ENCODE measurements at regions not wholly inside any gene's neighbourhood (a gene's known extent, or its start where the extent isn't known, plus 50 kb on each side); places are given as distances from the start of the nearest gene placed in this dataset.
A peak's percentile ranks its signal among the peaks of the same experiment; 100 is the strongest.
"Not testable (repeated sequence)": the region's sequence is repeated elsewhere in the genome, so short reads cannot be mapped to it uniquely, and the experiment has no call there.

DNA sequence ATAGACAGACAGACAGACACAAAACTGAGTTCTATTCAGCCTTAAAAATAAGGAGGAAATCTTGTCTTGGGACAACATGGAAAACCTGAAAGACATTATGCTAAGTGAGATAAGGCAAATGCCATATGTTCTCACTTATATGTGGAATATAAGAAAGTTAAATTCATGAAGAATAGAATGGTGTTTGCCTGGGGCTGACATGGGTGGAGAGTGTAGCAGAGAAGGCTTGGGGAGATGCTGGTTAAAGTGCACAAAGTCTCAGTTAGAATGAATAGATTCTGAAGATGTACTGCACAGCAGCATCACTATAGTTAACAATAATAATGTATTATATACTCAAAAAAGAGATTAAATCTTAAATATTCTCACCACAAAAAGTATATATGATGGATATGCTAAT, 355.5 kb downstream of the LRRIQ3 start:
- DNase-seq = no peak

DNA sequence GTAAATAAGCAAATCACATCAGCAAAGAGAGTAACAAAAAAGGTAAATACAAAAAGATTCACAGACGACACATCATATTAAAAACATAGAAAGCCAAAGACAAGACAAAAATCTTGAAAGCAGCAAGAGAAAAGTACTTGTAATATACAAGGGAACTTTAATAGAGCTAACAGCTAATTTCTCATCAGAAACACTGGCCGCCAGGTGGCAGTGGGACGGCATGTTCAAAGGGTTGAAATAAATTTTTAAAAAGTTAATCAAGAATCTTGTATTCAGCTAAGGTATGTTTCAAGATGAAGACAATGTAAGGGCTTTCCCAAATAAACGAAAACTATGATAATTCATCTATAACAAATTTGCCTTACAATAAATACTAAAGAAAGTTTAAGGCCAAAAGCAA, 358.1 kb downstream of the LRRIQ3 start:
- peak; percentile 11 for DNase-seq

DNA sequence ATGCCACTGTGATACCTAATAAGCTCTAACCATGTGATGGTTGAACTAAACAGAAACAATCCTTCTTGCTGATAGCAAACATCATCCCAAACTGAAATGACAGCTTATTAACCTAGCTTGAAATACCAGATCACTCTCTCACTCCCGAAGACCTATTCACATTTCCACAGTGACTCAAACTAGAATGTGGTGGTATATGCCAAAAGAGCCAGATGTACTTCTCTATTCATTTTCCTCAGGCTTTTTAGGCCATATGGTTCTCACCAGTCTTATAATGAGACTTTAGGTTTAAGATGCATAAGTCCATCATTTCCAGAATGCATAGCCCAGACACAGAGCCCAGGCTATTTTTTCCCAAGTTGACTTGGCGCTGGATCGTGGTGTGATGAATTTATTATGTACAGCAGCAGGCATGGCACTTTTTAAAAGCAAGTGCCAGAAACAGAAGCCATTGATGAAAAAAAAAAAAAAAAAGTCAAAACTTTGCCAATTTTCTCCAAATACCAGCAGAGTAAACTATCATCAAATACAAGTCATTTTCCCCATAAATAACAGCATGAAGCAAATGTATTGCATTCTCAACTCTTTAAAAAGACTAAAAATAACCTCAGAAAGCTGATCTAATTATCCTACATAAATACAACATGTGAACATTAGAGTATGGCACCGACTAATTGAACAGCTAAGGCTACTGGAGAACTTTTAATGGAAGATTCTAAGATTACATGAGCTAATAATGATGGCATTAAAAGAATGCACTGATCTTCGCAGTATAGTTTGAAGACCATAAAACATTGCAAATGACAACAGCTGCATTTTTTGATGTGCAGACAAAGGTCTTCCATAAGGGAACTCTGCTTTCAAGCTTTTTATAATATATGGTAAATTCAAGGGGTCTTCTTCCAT, 365.4 kb downstream of the LRRIQ3 start:
- no peak for DNase-seq

DNA sequence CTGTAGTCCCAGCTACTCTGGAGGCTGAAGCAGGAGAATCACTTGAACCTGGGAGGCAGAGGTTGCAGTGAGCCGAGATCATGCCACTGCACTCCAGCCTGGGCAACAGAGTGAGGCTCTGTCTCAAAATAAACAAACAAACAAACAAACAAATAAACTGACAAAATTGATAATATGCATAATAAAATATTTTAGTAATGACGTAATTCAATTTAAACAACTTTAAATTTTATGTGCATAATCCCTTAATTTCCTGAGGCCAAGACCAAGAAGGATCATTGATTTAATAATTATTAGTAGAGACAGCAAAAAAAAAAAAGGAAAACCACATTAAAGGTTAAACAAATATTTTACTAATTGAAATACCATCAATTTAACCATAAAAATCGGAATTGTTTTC, 370.7 kb downstream of the LRRIQ3 start:
- not testable (repeated sequence) for DNase-seq

DNA sequence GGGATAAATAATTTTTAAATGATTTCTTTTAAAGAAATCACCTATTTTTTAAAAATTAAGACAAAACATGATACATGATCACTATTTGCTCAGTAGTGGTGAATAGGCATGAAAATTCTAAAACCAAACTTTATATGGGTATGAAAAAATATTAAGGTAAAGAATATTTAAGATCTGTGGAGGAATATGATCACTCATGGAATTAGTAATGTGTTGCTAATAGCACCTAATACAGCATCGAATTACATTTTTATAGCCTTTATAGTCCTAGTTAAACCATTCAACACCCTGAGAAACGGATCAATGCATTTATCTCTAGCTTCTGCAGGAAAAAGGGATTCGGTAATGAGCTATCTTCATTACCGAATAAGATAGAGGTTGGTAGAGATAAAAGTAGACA, 373.9 kb downstream of the LRRIQ3 start:
- DNase-seq = no peak

DNA sequence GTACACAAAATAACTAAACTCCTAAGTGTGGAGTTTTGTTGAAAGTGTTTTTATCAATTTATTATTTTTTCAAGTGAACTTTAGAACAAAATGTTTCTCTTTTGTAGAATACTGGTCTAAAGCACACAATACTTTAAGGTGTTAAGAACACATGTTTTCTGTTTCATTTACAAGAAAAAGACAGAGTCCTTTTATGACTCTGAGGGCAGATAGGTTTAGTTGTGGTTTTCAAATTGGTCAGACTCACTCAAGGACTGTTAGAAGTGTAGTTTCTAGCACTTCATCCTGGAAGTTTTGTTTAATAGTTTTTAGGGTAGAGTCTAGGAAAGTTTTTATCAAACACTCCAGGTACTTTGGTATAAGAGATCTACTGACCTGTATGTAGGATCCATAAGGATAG, 376.5 kb downstream of the LRRIQ3 start:
- no peak for DNase-seq

DNA sequence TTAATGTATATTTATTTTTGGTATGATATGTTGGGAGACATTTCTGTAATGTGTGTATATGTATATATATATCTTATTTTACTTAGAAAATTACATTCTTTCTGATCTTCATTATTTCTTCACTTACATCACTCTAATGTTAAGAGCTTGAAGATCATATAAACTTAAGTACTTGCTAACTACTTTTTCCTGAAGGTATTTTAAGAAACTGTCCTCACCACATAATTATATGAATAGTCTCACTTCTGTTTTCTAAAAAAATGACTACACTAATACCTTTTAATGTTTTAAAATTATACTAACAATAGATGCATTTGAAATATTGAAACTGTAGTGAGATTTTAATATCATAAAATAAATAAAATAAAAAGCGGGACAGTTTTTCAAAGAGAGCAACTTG, 377.1 kb downstream of the LRRIQ3 start:
- DNase-seq = no peak

DNA sequence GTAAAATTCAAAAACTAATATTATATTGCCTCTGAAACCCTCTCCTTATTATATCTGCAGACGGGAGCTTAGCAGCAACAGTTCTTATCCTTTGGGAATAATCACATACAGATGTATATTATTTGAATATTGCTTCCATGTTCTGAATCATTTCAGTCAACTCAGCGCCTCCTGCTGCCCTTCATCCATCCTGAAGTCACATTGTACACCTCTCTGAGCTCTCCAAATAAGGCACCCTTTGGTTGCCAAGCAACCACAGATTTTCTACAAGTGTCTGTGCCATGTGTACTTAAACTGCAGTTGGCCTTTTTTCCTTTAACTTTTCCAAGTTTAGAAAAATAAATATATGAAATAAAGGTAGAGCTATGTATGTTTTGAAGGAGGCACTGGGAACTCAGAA, 384.3 kb downstream of the LRRIQ3 start:
- peak; percentile 27 for DNase-seq

- no peak for DNase-seq
Measured at GRCh38 chr1:73813236-73813635, 384.7 kb downstream of the LRRIQ3 start.

DNA sequence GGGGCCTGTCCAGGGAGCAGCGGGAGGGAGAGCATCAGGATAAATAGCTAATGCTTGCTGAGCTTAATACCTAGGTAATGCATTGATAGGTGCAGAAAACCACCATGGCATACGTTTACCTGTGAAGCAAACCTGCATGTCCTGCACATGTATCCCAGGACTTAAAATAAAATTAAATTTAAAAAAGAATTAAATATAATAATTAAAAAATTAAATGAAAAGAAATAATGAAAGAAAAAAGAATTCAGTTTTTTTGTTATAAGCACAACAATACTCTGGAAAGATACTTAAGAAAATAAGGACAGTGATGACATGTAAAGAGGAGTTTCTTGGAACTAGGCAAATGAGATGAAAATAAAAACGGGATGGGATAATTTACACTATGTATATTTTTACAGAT, 386.2 kb downstream of the LRRIQ3 start:
- DNase-seq = no peak

GRCh38 chr1:73804935-73805334, 393.0 kb downstream of the LRRIQ3 start:
- DNase-seq = no peak

GRCh38 chr1:73803380-73803779, 394.6 kb downstream of the LRRIQ3 start:
- DNase-seq = no peak

- no peak for DNase-seq
Measured at GRCh38 chr1:73801912-73802429, 396.0 kb downstream of the LRRIQ3 start.

DNA sequence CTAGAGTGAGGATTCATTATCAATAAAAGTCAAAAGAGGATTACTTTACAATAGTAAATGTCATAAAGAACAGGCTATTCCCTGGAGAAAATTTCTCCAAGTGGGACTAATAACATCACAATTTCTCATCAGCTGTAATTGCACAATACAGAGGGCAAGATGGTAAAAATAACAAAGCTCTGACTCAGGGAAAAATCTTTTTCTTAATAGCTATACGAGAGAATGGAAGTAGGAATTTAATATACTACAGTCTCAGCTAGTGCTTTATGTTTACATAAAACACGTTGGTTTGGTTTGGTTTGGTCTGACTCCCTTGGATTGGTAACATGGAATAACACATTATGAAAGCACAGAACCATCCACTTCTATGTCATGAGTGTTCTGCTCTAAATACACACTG, 397.6 kb downstream of the LRRIQ3 start:
- DNase-seq = no peak

GRCh38 chr1:73789965-73790364, 408.0 kb downstream of the LRRIQ3 start:
- no peak for DNase-seq

DNA sequence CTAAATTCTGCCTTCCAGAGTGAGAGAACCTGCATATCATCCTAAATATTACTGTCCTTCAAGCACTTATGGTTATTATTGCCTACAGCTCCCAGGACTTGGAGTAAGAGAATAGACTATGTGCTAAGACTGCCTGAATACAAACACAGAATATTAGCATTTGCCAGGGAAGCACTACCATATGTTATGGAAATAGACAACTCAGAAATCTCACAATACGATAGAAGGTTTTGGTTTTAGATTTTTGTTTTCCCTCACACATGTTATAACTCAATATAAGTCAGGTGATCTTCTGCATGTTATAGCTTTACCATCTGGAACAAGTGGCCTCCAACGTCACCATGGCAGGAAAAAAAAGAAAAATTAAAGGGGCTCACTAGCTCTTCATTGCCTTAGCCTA, 413.9 kb downstream of the LRRIQ3 start:
- DNase-seq = no peak

DNA sequence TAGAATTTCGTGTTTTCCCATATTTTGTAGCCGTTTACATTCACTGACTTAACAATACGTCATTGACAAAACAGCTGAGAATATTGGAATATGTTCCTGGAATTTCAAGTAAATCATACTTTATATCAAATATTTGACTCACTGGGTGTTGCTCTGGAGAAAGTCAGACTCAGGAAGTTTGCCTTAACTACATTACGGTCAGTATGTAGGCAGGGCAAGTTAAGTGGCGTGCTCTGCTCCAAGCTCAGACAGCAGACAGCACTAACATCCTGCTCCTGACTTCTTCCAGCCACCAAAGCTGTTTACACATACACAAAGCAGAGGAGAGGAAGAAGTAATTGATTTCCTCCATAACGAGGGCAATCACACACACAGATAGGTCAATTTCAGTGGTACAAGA, 414.6 kb downstream of the LRRIQ3 start:
- DNase-seq = no peak

DNA sequence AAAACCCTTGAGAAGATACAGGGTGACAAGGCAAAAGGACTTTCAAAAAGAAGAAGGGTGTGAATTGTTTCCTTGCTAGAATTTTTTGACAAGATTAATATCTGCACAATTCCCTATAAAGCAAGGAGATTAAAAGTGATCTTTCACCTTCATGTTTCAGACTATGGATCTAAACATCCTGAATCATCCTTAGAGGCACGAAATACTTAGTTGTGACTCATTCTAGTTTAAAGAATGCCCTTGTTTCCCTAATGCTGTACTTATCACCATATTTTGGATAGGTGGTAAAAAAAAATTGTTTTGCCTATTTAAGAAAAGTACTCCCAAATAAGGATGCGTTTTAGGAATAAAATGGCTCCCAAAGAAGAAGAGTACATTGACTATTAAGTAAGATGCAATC, 415.1 kb downstream of the LRRIQ3 start:
- DNase-seq = no peak

DNA sequence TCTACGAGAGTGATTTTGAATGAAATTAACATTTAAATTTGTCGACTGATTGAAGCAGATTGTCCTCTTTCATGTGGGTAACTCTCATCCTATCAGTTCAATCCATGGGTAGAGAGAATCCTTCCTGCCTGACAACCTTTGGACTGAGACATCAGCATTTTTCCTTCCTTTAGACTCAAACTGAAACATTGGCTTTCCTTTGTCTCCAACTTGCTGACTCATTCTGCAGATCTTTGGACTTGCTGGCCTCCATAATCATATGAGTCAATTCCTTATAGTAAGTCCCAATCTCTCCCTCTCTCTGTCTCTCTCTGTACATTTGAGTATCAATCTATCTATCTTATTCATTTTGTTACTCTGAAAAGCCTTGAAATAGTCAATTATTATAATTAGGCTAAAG, 416.7 kb downstream of the LRRIQ3 start:
- no peak for DNase-seq

DNA sequence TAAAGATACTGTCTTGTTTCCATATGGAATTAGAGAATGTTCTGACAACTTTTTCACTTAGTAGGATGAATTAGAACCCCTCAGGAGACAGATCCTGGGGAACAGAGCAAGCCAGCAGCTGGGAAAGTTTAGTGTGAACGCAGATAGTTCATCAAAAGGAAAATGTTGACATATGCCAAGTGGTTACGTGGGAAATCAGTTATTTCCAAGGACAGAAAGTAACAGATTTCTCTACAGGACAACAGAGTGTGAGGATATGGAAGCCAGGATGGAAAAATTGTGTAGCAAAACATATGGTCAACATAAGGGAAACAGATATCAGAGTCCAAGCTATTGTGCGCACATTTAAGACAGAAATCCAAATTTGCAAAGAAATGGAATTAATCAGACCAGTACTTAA, 419.5 kb downstream of the LRRIQ3 start:
- DNase-seq = peak; percentile 4

DNA sequence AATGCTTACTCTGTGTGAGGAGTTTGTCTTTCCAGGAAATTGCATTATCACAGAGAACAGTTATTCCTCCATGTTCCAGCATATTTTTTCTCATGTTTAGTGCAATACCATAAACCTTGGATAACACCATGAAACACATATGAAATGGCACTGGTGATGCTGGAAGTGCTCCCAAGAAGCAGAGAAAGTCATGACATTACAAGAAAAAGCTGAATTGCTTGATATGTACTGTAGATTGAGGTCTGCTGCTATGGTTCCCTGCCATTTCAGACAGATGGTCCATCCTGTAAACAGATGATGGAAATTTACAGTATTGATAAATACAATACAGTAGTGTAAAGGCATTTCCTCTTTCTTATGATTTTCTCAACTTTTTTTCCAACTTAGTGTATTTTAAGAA, 422.1 kb downstream of the LRRIQ3 start:
- DNase-seq = no peak

- no peak for DNase-seq
Measured at GRCh38 chr1:73772941-73773340, 425.0 kb downstream of the LRRIQ3 start.

DNA sequence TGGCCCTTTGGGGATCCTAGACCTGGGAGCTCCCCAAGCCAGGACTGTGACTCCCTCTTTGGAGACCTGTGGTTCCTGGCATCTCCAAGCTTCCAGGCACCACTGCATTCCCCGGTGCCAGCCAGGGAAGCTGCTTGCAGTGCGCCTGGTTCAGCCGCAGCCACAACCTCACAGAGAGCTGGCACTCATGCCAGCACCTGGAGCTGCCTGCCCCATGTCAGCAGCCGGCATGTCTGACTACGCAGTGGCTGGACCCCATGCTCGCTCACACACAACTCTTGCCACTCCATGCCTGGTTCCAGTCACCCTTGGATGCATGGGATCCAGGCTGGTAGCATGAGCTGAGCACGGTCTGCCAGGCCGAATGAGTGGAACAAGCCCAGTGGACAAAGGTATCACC, 426.6 kb downstream of the LRRIQ3 start:
- no peak for DNase-seq

DNA sequence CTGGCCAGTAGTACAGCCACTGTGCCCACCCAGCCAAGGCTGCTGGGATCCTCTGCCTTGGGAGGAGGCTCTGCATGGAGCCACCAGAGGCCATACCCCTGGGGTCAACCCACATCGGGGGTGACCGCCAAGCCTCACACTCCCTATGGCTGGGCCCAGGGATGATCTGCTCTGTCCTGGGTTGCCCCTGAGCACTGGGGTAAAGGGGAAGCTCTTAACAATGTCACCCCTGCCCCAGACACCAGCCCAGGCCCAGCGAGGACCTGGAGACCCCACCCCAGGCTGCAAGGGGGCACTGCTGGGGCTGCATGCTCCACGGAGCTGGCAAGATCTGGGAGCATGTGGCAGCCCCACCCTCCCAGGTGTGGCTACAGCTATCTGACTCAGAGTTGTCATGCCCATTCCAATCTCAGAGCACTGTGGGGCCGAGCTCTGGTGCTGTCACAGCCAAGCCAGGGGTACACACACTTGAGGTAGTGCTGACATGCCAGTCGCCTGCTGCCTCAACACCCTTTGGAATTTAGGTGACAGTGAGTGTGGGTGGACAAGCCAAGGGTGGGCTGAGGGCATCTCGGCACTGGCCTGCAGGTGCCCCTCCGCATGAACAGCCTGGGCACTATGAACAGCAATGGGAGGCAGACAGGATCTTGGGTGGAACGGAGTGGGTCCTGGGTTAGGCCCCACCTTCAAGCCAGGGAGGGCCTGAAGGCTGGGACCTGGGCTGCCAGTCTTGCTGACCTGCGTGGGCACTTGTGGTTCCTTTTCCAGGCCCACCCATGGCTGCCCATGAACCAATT, 427.7 kb downstream of the LRRIQ3 start:
- no peak for DNase-seq
